GM18868 (cell line): ENCODE measurements at regions not wholly inside any gene's neighbourhood (a gene's known extent, or its start where the extent isn't known, plus 50 kb on each side); places are given as distances from the start of the nearest gene placed in this dataset.
"Not testable (repeated sequence)": the region's sequence is repeated elsewhere in the genome, so short reads cannot be mapped to it uniquely, and the experiment has no call there.

ENCODE experiments used
- ATAC-seq: cut with Tn5 transposase; IDR thresholded peaks from one replicate; pipeline ENCODE4 v1.9.1; 2021; ENCODE audit warnings: mild to moderate bottlenecking, moderate library complexity; ENCODE audit not compliant: unreplicated experiment

GRCh38 chr9:72471096-72471495 is 50.3 kb upstream of the TMC1 start:
- no peak for ATAC-seq

GRCh38 chr9:72467766-72468738 is 53.4 kb upstream of the TMC1 start:
- ATAC-seq = no peak

GRCh38 chr9:72465593-72465984 is 55.8 kb upstream of the TMC1 start:
- no peak for ATAC-seq

- peak; percentile 56 for ATAC-seq
Measured at GRCh38 chr9:72464857-72465592, 56.4 kb upstream of the TMC1 start.

GRCh38 chr9:72462340-72462739 is 59.1 kb upstream of the TMC1 start:
- ATAC-seq = no peak

GRCh38 chr9:72460342-72461312 is 60.8 kb upstream of the TMC1 start:
- no peak for ATAC-seq

GRCh38 chr9:72459308-72459707 is 62.1 kb upstream of the TMC1 start:
- no peak for ATAC-seq

GRCh38 chr9:72458153-72458552 is 63.3 kb upstream of the TMC1 start:
- no peak for ATAC-seq

GRCh38 chr9:72457366-72457765 is 64.0 kb upstream of the TMC1 start:
- ATAC-seq = no peak

- no peak for ATAC-seq
Measured at GRCh38 chr9:72454871-72455491, 66.4 kb upstream of the TMC1 start.

GRCh38 chr9:72453797-72454196 is 67.6 kb upstream of the TMC1 start:
- ATAC-seq = no peak

GRCh38 chr9:72446241-72446640 is 75.2 kb upstream of the TMC1 start:
- ATAC-seq = not testable (repeated sequence)

- ATAC-seq = no peak
Measured at GRCh38 chr9:72445306-72445995, 76.0 kb upstream of the TMC1 start.

GRCh38 chr9:72444435-72444834 is 77.0 kb upstream of the TMC1 start:
- ATAC-seq = no peak

GRCh38 chr9:72443855-72444254 is 77.6 kb upstream of the TMC1 start:
- peak; percentile 94 for ATAC-seq

GRCh38 chr9:72441848-72442607 is 77.0 kb upstream of the ZFAND5 start:
- ATAC-seq = no peak

GRCh38 chr9:72440992-72441847 is 76.2 kb upstream of the ZFAND5 start:
- no peak for ATAC-seq

GRCh38 chr9:72440378-72440777 is 75.4 kb upstream of the ZFAND5 start:
- no peak for ATAC-seq
